Left lung (tissue), 4 donors: ENCODE measurements at regions not wholly inside any gene's neighbourhood (a gene's known extent, or its start where the extent isn't known, plus 50 kb on each side); places are given as distances from the start of the nearest gene placed in this dataset.

ENCODE experiments used
- ATAC-seq: fragments of 200-7000 bp; cut with Tn5 transposase; one replicate; pipeline ENCODE4 v1.9.1; 2020; ENCODE audit warnings: moderate library complexity
- DNase-seq, 4 donors: peaks; one replicate each; pipeline ENCODE4 v3.0.0-alpha.2; 2013 to 2020
- H3K27ac ChIP-seq, 2 donors: fragments of 200-600 bp; sonication (generic) in 1 of 2; one replicate each; pipeline versions ENCODE4 v1.5.0 to v1.8.0; 2020 to 2021
- H3K27me3 ChIP-seq, 2 donors: fragments of 200-600 bp; sonication (generic) in 1 of 2; one replicate each; pipeline versions ENCODE4 v1.5.0 to v1.8.0; 2020 to 2021
- H3K36me3 ChIP-seq, 2 donors: fragments of 200-600 bp; sonication (generic) in 1 of 2; one replicate each; pipeline versions ENCODE4 v1.5.0 to v1.8.0; 2020 to 2021
- H3K4me1 ChIP-seq, 2 donors: fragments of 200-600 bp; one replicate each; pipeline ENCODE4 v1.8.0; 2021
- H3K4me3 ChIP-seq, 2 donors: fragments of 200-600 bp; sonication (generic) in 1 of 2; one replicate each; pipeline versions ENCODE4 v1.5.0 to v1.8.0; 2020 to 2021; ENCODE audit warnings: mild to moderate bottlenecking in 1 of 2
- H3K9me3 ChIP-seq, 2 donors: fragments of 200-600 bp; sonication (generic) in 1 of 2; one replicate each; pipeline versions ENCODE4 v1.5.0 to v1.8.0; 2020 to 2021
- CTCF ChIP-seq, 2 donors: fragments of 200-600 bp; sonication (generic) in 1 of 2; IDR thresholded peaks; one replicate each; pipeline versions ENCODE4 v1.5.0 to v1.8.0; 2021; ENCODE audit warnings: antibody characterized with exemption in 2 of 2
- intact Hi-C, 2 donors: fragments of 100-400 bp; cut with DNase I; formaldehyde crosslinking; loops; one replicate each; pipeline versions ENCODE4 v1.11.2 to v1.14.2; 2022
- donor health status: DM: no; HTN: yes; CAD: no.
- donor health status: DM: no; HTN: no; CAD: no.

GRCh38 chr7:95649546-95649945, 53.2 kb upstream of the PDK4 start:
- Histone ChIP-seq H3K27ac (no peak overlapping the region), H3K4me3 (no peak overlapping the region), H3K4me1 (no peaks in the 10 kb centered on the region), H3K36me3 (no peaks in the 10 kb centered on the region), H3K9me3 (no peaks in the 10 kb centered on the region), H3K27me3 (no peaks in the 10 kb centered on the region)
- intact Hi-C loops: no loop called here
- ATAC-seq (no peak), DNase-seq (no peak)
- no peak for TF ChIP-seq CTCF (IDR thresholded peaks at IDR 0.05)

- Histone ChIP-seq H3K36me3 (no peaks in the 10 kb centered on the region), H3K4me1 (no peaks in the 10 kb centered on the region), H3K27me3 (no peaks in the 10 kb centered on the region), H3K9me3 (no peaks in the 10 kb centered on the region), H3K4me3 (no peak overlapping the region), H3K27ac (no peak overlapping the region)
- ATAC-seq: no peak
- DNase-seq: no peak
- no peak for TF ChIP-seq CTCF (IDR thresholded peaks at IDR 0.05)
- intact Hi-C loops: no loop called here
Measured at GRCh38 chr7:95646350-95646749, 50.0 kb upstream of the PDK4 start.
